ENCODE measurements at regions not wholly inside any gene's neighbourhood (a gene's known extent, or its start where the extent isn't known, plus 50 kb on each side); places are given as distances from the start of the nearest gene placed in this dataset.
"Not testable (repeated sequence)": the region's sequence is repeated elsewhere in the genome, so short reads cannot be mapped to it uniquely, and the experiment has no call there.

GRCh38 chr2:111559301-111559700 is 324.7 kb downstream of the ANAPC1 start:
- BruUV-seq (replicated peaks); H3K4me1 Mint-ChIP-seq (ENCODE audit: low read depth, unreplicated experiment); intact Hi-C loops (cut with micrococcal nuclease; ENCODE audit: unreplicated experiment): not testable (repeated sequence)

GRCh38 chr2:111559814-111560213 is 324.2 kb downstream of the ANAPC1 start:
- BruUV-seq (replicated peaks); H3K4me1 Mint-ChIP-seq (ENCODE audit: low read depth, unreplicated experiment); H3K9me3 Mint-ChIP-seq (ENCODE audit: low read depth, unreplicated experiment); H3K27me3 Mint-ChIP-seq (ENCODE audit: unreplicated experiment); DNase-seq; H3K4me3 Mint-ChIP-seq (ENCODE audit: low read depth, unreplicated experiment); H3K36me3 Mint-ChIP-seq (ENCODE audit: insufficient read depth, unreplicated experiment); CTCF ChIA-PET; H3K27ac Mint-ChIP-seq (ENCODE audit: unreplicated experiment); intact Hi-C loops (cut with micrococcal nuclease; ENCODE audit: unreplicated experiment): not testable (repeated sequence)

More at GRCh38 chr2:111559301-111559700, 324.7 kb downstream of the ANAPC1 start:
- H3K27me3 Mint-ChIP-seq (ENCODE audit: unreplicated experiment); H3K4me3 Mint-ChIP-seq (ENCODE audit: low read depth, unreplicated experiment); CTCF ChIA-PET; H3K9me3 Mint-ChIP-seq (ENCODE audit: low read depth, unreplicated experiment); H3K36me3 Mint-ChIP-seq (ENCODE audit: insufficient read depth, unreplicated experiment); DNase-seq; H3K27ac Mint-ChIP-seq (ENCODE audit: unreplicated experiment): not testable (repeated sequence)

GRCh38 chr2:111566068-111566467 is 317.9 kb downstream of the ANAPC1 start:
- CTCF ChIA-PET; DNase-seq; H3K27ac Mint-ChIP-seq (ENCODE audit: unreplicated experiment); H3K4me1 Mint-ChIP-seq (ENCODE audit: low read depth, unreplicated experiment); H3K9me3 Mint-ChIP-seq (ENCODE audit: low read depth, unreplicated experiment); H3K36me3 Mint-ChIP-seq (ENCODE audit: insufficient read depth, unreplicated experiment); BruUV-seq (replicated peaks); H3K4me3 Mint-ChIP-seq (ENCODE audit: low read depth, unreplicated experiment); H3K27me3 Mint-ChIP-seq (ENCODE audit: unreplicated experiment); intact Hi-C loops (cut with micrococcal nuclease; ENCODE audit: unreplicated experiment): not testable (repeated sequence)

GRCh38 chr2:111567233-111567632 is 316.8 kb downstream of the ANAPC1 start:
- H3K9me3 Mint-ChIP-seq (ENCODE audit: low read depth, unreplicated experiment); intact Hi-C loops (cut with micrococcal nuclease; ENCODE audit: unreplicated experiment); H3K27me3 Mint-ChIP-seq (ENCODE audit: unreplicated experiment); H3K27ac Mint-ChIP-seq (ENCODE audit: unreplicated experiment); BruUV-seq (replicated peaks); H3K36me3 Mint-ChIP-seq (ENCODE audit: insufficient read depth, unreplicated experiment); CTCF ChIA-PET; H3K4me3 Mint-ChIP-seq (ENCODE audit: low read depth, unreplicated experiment); DNase-seq; H3K4me1 Mint-ChIP-seq (ENCODE audit: low read depth, unreplicated experiment): not testable (repeated sequence)

GRCh38 chr2:111569356-111570199 is 314.4 kb downstream of the ANAPC1 start:
- H3K36me3 Mint-ChIP-seq (ENCODE audit: insufficient read depth, unreplicated experiment); DNase-seq; H3K4me3 Mint-ChIP-seq (ENCODE audit: low read depth, unreplicated experiment); H3K4me1 Mint-ChIP-seq (ENCODE audit: low read depth, unreplicated experiment); H3K9me3 Mint-ChIP-seq (ENCODE audit: low read depth, unreplicated experiment); BruUV-seq (replicated peaks); H3K27me3 Mint-ChIP-seq (ENCODE audit: unreplicated experiment); CTCF ChIA-PET; H3K27ac Mint-ChIP-seq (ENCODE audit: unreplicated experiment); intact Hi-C loops (cut with micrococcal nuclease; ENCODE audit: unreplicated experiment): not testable (repeated sequence)

- CTCF ChIA-PET, result not testable (repeated sequence)
Measured at GRCh38 chr2:111570300-111571114, 313.5 kb downstream of the ANAPC1 start.

GRCh38 chr2:111574803-111575202 is 309.2 kb downstream of the ANAPC1 start:
- BruUV-seq (replicated peaks); H3K27ac Mint-ChIP-seq (ENCODE audit: unreplicated experiment); CTCF ChIA-PET; H3K4me1 Mint-ChIP-seq (ENCODE audit: low read depth, unreplicated experiment); DNase-seq; intact Hi-C loops (cut with micrococcal nuclease; ENCODE audit: unreplicated experiment); H3K9me3 Mint-ChIP-seq (ENCODE audit: low read depth, unreplicated experiment); H3K4me3 Mint-ChIP-seq (ENCODE audit: low read depth, unreplicated experiment); H3K27me3 Mint-ChIP-seq (ENCODE audit: unreplicated experiment); H3K36me3 Mint-ChIP-seq (ENCODE audit: insufficient read depth, unreplicated experiment): not testable (repeated sequence)

More at GRCh38 chr2:111570300-111571114, 313.5 kb downstream of the ANAPC1 start:
- H3K9me3 Mint-ChIP-seq (ENCODE audit: low read depth, unreplicated experiment); H3K27me3 Mint-ChIP-seq (ENCODE audit: unreplicated experiment); intact Hi-C loops (cut with micrococcal nuclease; ENCODE audit: unreplicated experiment); H3K36me3 Mint-ChIP-seq (ENCODE audit: insufficient read depth, unreplicated experiment); DNase-seq; BruUV-seq (replicated peaks); H3K4me1 Mint-ChIP-seq (ENCODE audit: low read depth, unreplicated experiment); H3K27ac Mint-ChIP-seq (ENCODE audit: unreplicated experiment); H3K4me3 Mint-ChIP-seq (ENCODE audit: low read depth, unreplicated experiment): not testable (repeated sequence)

GRCh38 chr2:111577154-111577885 is 306.7 kb downstream of the ANAPC1 start:
- H3K4me1 Mint-ChIP-seq (ENCODE audit: low read depth, unreplicated experiment); H3K9me3 Mint-ChIP-seq (ENCODE audit: low read depth, unreplicated experiment); BruUV-seq (replicated peaks); CTCF ChIA-PET; H3K4me3 Mint-ChIP-seq (ENCODE audit: low read depth, unreplicated experiment); DNase-seq; intact Hi-C loops (cut with micrococcal nuclease; ENCODE audit: unreplicated experiment); H3K27ac Mint-ChIP-seq (ENCODE audit: unreplicated experiment); H3K36me3 Mint-ChIP-seq (ENCODE audit: insufficient read depth, unreplicated experiment); H3K27me3 Mint-ChIP-seq (ENCODE audit: unreplicated experiment): not testable (repeated sequence)

- H3K27ac Mint-ChIP-seq (ENCODE audit: unreplicated experiment); H3K9me3 Mint-ChIP-seq (ENCODE audit: low read depth, unreplicated experiment); H3K4me3 Mint-ChIP-seq (ENCODE audit: low read depth, unreplicated experiment); intact Hi-C loops (cut with micrococcal nuclease; ENCODE audit: unreplicated experiment); DNase-seq; H3K27me3 Mint-ChIP-seq (ENCODE audit: unreplicated experiment); H3K4me1 Mint-ChIP-seq (ENCODE audit: low read depth, unreplicated experiment); CTCF ChIA-PET; BruUV-seq (replicated peaks); H3K36me3 Mint-ChIP-seq (ENCODE audit: insufficient read depth, unreplicated experiment): not testable (repeated sequence)
Measured at GRCh38 chr2:111579500-111580134, 304.4 kb downstream of the ANAPC1 start.
